ENCODE measurements at regions not wholly inside any gene's neighbourhood (a gene's known extent, or its start where the extent isn't known, plus 50 kb on each side); places are given as distances from the start of the nearest gene placed in this dataset.
"Not testable (repeated sequence)": the region's sequence is repeated elsewhere in the genome, so short reads cannot be mapped to it uniquely, and the experiment has no call there.

GRCh38 chr10:131821378-131822012, 79.3 kb upstream of the PPP2R2D start:
- Histone ChIP-seq H3K27ac (no peak overlapping the region), H3K4me3 (no peak overlapping the region)
- TF ChIP-seq CTCF (IDR thresholded peaks at IDR 0.05): no peak
- no peak for DNase-seq (ENCODE audit: low spot score)

GRCh38 chr10:131822013-131822691, 78.7 kb upstream of the PPP2R2D start:
- H3K4me3 ChIP-seq: no peak overlapping the region
- peak; percentile 54 for DNase-seq (ENCODE audit: low spot score)
- no peak overlapping the region for H3K27ac ChIP-seq
- TF ChIP-seq CTCF (IDR thresholded peaks at IDR 0.05): no peak

- H3K4me3 ChIP-seq: no peak overlapping the region
- no peak for TF ChIP-seq CTCF (IDR thresholded peaks at IDR 0.05)
- DNase-seq (ENCODE audit: low spot score): peak; percentile 47
- no peak overlapping the region for H3K27ac ChIP-seq
Observed at GRCh38 chr10:131822692-131823245, 78.0 kb upstream of the PPP2R2D start.

- peak; percentile 9 for DNase-seq (ENCODE audit: low spot score)
- not testable (repeated sequence) for H3K27ac ChIP-seq, H3K4me3 ChIP-seq
Observed at GRCh38 chr10:131823601-131824099, 77.2 kb upstream of the PPP2R2D start.

GRCh38 chr10:131824371-131825149, 76.2 kb upstream of the PPP2R2D start:
- H3K27ac ChIP-seq: no peak overlapping the region
- H3K4me3 ChIP-seq: no peak overlapping the region
- no peak for TF ChIP-seq CTCF (IDR thresholded peaks at IDR 0.05)
- DNase-seq (ENCODE audit: low spot score): no peak

GRCh38 chr10:131825150-131825848, 75.5 kb upstream of the PPP2R2D start:
- H3K4me3 ChIP-seq: no peak overlapping the region
- DNase-seq (ENCODE audit: low spot score): no peak
- no peak overlapping the region for H3K27ac ChIP-seq
- no peak for TF ChIP-seq CTCF (IDR thresholded peaks at IDR 0.05)
